ENCODE measurements at regions not wholly inside any gene's neighbourhood (a gene's known extent, or its start where the extent isn't known, plus 50 kb on each side); places are given as distances from the start of the nearest gene placed in this dataset.

DNA sequence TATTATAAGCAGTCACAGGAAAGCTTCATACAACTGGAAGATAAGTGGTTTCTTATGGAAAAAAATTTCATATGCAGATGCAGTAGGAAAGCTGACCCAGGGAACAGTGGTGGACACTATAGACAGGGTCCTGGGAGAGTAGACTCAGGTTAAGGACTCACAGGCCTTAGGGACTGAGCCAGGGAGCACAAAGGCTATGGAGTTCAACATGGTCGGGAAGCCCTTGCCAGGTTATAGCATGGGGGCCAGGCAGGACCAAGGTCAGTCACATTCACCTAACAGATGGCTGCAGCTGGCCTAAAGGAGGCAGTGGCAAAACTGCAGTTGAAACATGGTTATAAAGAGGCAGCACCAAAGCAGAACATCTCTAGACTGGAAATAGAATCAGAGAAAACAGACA, 54.9 kb upstream of the UNC5B start:
- H3K27ac ChIP-seq = no peak overlapping the region
- no peaks in the 10 kb centered on the region for H3K36me3 ChIP-seq
- H3K4me3 ChIP-seq = no peak overlapping the region
- no peaks in the 10 kb centered on the region for H3K27me3 ChIP-seq
- TF ChIP-seq, protein P1, sequence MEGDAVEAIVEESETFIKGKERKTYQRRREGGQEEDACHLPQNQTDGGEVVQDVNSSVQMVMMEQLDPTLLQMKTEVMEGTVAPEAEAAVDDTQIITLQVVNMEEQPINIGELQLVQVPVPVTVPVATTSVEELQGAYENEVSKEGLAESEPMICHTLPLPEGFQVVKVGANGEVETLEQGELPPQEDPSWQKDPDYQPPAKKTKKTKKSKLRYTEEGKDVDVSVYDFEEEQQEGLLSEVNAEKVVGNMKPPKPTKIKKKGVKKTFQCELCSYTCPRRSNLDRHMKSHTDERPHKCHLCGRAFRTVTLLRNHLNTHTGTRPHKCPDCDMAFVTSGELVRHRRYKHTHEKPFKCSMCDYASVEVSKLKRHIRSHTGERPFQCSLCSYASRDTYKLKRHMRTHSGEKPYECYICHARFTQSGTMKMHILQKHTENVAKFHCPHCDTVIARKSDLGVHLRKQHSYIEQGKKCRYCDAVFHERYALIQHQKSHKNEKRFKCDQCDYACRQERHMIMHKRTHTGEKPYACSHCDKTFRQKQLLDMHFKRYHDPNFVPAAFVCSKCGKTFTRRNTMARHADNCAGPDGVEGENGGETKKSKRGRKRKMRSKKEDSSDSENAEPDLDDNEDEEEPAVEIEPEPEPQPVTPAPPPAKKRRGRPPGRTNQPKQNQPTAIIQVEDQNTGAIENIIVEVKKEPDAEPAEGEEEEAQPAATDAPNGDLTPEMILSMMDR (IDR thresholded peaks at IDR 0.05) = no peak
- intact Hi-C loops (cut with DNase I) = no loop called here
- no peaks in the 10 kb centered on the region for H3K9me3 ChIP-seq
- no peaks in the 10 kb centered on the region for H3K4me1 ChIP-seq
- DNase-seq (ENCODE audit: low spot score in 2 of 2) = no peak

DNA sequence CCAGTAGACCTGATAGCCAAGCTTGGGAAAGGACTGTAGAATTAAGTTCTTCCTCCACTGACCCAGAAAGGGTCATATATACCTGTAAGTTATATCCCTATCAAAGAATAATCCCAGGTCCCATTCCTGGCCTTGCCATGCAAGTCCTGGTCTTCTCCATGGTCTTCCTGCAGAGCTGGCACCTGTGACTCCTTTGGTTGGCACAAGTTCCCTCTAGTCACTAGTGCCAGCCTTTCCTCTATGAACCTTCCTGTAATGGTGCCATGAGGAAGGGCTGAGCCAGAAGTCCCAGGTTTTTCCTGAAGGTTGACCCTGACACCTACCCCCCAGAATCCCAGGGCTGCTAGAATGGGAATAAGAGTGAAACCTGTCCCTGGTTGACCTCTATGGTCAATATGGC, 54.1 kb upstream of the UNC5B start:
- TF ChIP-seq, protein P1 (IDR thresholded peaks at IDR 0.05) = no peak
- no peak for DNase-seq (ENCODE audit: low spot score in 2 of 2)
- intact Hi-C loops (cut with DNase I) = no loop called here
- H3K27ac ChIP-seq = no peak overlapping the region
- H3K36me3 ChIP-seq = no peaks in the 10 kb centered on the region
- no peak overlapping the region for H3K4me3 ChIP-seq
- no peaks in the 10 kb centered on the region for H3K27me3 ChIP-seq
- H3K4me1 ChIP-seq = no peaks in the 10 kb centered on the region
- H3K9me3 ChIP-seq = no peaks in the 10 kb centered on the region

DNA sequence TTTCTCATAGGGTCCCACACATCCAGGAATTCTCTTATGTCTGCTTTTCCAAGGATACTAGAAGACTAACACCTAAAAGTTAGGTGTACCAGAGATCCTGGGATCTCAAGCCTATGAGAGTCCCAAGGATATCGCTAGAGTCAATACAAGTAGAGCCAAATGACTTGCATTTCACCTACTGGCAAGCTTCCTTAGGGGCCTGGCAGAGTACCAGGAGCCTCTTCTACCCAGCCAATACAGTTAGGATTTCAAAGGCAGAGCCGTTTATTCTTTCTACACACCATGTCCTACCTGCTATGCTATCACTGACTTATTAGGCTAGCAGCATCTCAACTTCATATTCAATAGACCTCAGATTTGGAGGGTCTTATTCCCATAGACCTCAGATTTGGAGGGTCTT, 53.5 kb upstream of the UNC5B start:
- Histone ChIP-seq H3K9me3 (no peaks in the 10 kb centered on the region), H3K27me3 (no peaks in the 10 kb centered on the region), H3K4me1 (no peaks in the 10 kb centered on the region), H3K27ac (no peak overlapping the region), H3K4me3 (no peak overlapping the region), H3K36me3 (no peaks in the 10 kb centered on the region)
- intact Hi-C loops (cut with DNase I) = no loop called here
- no peak for DNase-seq (ENCODE audit: low spot score in 2 of 2)
- TF ChIP-seq, protein P1 (IDR thresholded peaks at IDR 0.05) = no peak

DNA sequence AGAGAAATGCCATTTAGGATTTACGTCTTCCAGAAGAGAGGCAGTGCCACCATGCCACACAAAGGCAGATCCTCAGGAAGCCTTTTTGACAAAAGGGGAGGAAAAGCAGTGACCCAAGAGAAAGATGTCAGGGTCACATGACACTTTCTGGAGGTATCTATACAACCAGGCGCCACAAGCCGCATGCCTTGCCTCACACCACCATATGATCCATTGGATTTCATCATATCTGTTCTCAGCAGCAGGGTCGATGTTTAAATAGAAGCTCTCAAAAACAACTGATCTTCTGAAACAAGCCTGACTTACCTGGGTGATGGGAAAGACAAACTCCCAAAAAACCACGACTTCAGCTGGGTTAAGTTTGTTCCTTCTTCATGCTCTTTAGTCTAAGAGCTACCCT, 52.5 kb upstream of the UNC5B start:
- Histone ChIP-seq H3K4me3 (no peak overlapping the region), H3K27me3 (no peaks in the 10 kb centered on the region), H3K4me1 (no peaks in the 10 kb centered on the region), H3K27ac (no peak overlapping the region), H3K36me3 (no peaks in the 10 kb centered on the region), H3K9me3 (no peaks in the 10 kb centered on the region)
- TF ChIP-seq, protein P1 (IDR thresholded peaks at IDR 0.05) = no peak
- intact Hi-C loops (cut with DNase I) = no loop called here
- no peak for DNase-seq (ENCODE audit: low spot score in 2 of 2)

- H3K4me3 ChIP-seq = no peak overlapping the region
- intact Hi-C loops (cut with DNase I) = no loop called here
- H3K36me3 ChIP-seq = no peaks in the 10 kb centered on the region
- H3K27me3 ChIP-seq = no peaks in the 10 kb centered on the region
- no peak overlapping the region for H3K27ac ChIP-seq
- H3K9me3 ChIP-seq = no peaks in the 10 kb centered on the region
- TF ChIP-seq, protein P1 (IDR thresholded peaks at IDR 0.05) = no peak
- no peaks in the 10 kb centered on the region for H3K4me1 ChIP-seq
- no peak for DNase-seq (ENCODE audit: low spot score in 2 of 2)
Measured at GRCh38 chr10:71161425-71161824, 50.9 kb upstream of the UNC5B start.
